HUES48 (cell line): ENCODE measurements at regions not wholly inside any gene's neighbourhood (a gene's known extent, or its start where the extent isn't known, plus 50 kb on each side); places are given as distances from the start of the nearest gene placed in this dataset.
"Not testable (repeated sequence)": the region's sequence is repeated elsewhere in the genome, so short reads cannot be mapped to it uniquely, and the experiment has no call there.

ENCODE experiments used
- H3K27ac ChIP-seq: one replicate; pipeline ENCODE4 v1.7.0; 2013; ENCODE audit warnings: low read depth, low read length, inconsistent platforms
- H3K27me3 ChIP-seq: 2 replicates; pipeline ENCODE4 v1.6.1; 2013; ENCODE audit warnings: mild to moderate bottlenecking, low read length; ENCODE audit not compliant: control insufficient read depth, insufficient read depth
- H3K36me3 ChIP-seq: 2 replicates; pipeline ENCODE4 v1.6.1; 2013; ENCODE audit warnings: low read length; ENCODE audit not compliant: control insufficient read depth, insufficient read depth
- H3K4me1 ChIP-seq: 2 replicates; pipeline ENCODE4 v1.6.1; 2013; ENCODE audit warnings: mild to moderate bottlenecking, low read length; ENCODE audit not compliant: control insufficient read depth, insufficient read depth
- H3K4me3 ChIP-seq: 2 replicates; pipeline ENCODE4 v1.5.1; 2013; ENCODE audit warnings: mild to moderate bottlenecking, low read depth, low read length
- H3K9ac ChIP-seq: 2 replicates; pipeline ENCODE4 v1.6.1; 2013; ENCODE audit warnings: mild to moderate bottlenecking, low read depth, low read length, moderate library complexity
- H3K9me3 ChIP-seq: 2 replicates; pipeline ENCODE4 v1.6.1; 2013; ENCODE audit warnings: low read length; ENCODE audit not compliant: control insufficient read depth, insufficient read depth

DNA sequence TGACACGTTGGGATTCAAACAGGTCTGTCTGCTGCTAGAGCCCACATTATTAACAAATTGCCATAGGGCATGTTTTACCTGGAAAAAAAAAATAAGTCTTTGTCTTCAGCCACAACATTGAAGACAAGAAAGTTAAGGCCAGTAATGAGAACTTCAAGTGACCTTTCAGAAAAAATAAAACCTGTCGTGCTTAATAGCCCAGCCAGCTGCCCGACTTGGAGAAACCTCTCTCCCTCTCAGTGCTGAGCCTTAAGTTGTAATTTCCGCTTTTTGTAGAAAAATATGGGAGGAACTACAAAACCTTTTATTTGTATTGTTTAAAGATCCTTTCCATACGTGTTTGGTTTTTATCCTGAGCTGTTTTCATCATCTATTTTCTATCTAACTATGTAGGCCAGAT, 454.3 kb upstream of the SLITRK6 start:
- not testable (repeated sequence) for H3K9ac ChIP-seq, H3K4me3 ChIP-seq, H3K27ac ChIP-seq, H3K27me3 ChIP-seq, H3K36me3 ChIP-seq, H3K4me1 ChIP-seq, H3K9me3 ChIP-seq

DNA sequence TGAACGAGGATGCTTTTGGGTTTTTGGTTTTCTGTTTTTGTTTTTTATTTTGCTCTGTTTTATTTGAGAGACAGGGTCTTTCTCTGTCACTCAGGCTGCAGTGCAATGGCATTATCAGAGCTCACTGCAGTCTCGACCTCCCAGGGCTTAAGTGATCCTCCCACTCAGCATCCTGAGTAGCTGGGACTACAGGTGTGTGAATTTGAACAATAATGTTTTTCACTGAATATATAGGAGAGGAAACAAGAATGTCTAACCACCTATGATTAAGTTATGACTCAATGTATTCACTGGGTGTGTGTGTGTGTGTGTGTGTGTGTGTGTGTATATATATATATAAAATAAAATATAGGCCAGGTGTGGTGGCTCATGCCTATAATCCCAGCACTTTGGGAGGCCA, 456.6 kb upstream of the SLITRK6 start:
- H3K9ac ChIP-seq, H3K27me3 ChIP-seq, H3K27ac ChIP-seq, H3K9me3 ChIP-seq, H3K36me3 ChIP-seq, H3K4me1 ChIP-seq, H3K4me3 ChIP-seq: not testable (repeated sequence)

DNA sequence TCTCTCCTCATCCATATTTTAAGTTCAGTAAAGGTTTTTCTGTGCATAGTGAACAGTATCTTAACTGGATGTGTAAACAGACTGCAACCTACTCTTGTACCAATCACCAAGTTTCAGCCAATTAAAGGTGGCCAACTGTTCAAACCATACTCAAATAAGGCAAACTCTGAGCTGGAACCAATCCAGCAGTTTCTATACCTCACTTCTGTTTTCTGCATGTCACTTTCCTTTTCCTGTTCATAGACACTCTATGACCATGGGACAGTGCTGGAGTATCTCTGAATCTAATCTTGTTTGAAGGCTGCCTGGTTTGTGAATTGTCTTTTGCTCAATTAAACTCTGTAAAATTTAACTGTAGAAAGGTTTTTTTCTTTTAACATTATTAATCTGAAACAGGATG, 470.3 kb upstream of the SLITRK6 start:
- Histone ChIP-seq H3K27ac (no peak overlapping the region), H3K27me3 (no peaks in the 10 kb centered on the region), H3K4me1 (no peaks in the 10 kb centered on the region), H3K9me3 (no peaks in the 10 kb centered on the region), H3K36me3 (no peaks in the 10 kb centered on the region), H3K4me3 (no peak overlapping the region), H3K9ac (no peak overlapping the region)

DNA sequence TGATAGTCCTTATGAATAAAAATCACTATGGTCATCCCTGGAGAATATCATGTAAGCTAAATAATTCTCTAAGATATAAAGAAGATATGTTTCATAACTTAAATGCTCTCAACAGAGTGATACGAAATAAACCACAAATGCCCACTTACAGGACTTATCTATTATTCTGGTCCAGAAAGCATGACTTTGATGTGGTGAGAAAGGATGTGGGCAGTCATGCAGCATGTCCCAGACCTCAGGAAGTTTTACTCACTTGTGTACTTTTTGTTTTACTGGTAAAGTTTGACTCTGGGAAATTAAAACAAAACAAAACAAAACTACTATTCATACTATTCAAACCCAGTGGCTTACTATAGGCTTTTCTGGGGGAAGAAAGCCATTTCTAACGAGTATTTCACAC, 483.2 kb upstream of the SLITRK6 start:
- no peak overlapping the region for H3K4me3 ChIP-seq
- H3K36me3 ChIP-seq, result no peaks in the 10 kb centered on the region
- H3K9ac ChIP-seq, result no peak overlapping the region
- H3K27me3 ChIP-seq, result no peaks in the 10 kb centered on the region
- no peak overlapping the region for H3K27ac ChIP-seq
- no peaks in the 10 kb centered on the region for H3K9me3 ChIP-seq
- no peaks in the 10 kb centered on the region for H3K4me1 ChIP-seq

- no peaks in the 10 kb centered on the region for H3K27me3 ChIP-seq
- no peaks in the 10 kb centered on the region for H3K4me1 ChIP-seq
- no peak overlapping the region for H3K4me3 ChIP-seq
- H3K36me3 ChIP-seq, result no peaks in the 10 kb centered on the region
- H3K27ac ChIP-seq, result no peak overlapping the region
- no peak overlapping the region for H3K9ac ChIP-seq
- no peaks in the 10 kb centered on the region for H3K9me3 ChIP-seq
Observed at GRCh38 chr13:86283031-86283430, 483.8 kb upstream of the SLITRK6 start.

- H3K27me3 ChIP-seq, result no peaks in the 10 kb centered on the region
- H3K36me3 ChIP-seq, result no peaks in the 10 kb centered on the region
- H3K27ac ChIP-seq, result no peak overlapping the region
- H3K4me1 ChIP-seq, result no peaks in the 10 kb centered on the region
- no peak overlapping the region for H3K9ac ChIP-seq
- no peak overlapping the region for H3K4me3 ChIP-seq
- no peaks in the 10 kb centered on the region for H3K9me3 ChIP-seq
Observed at GRCh38 chr13:86298725-86299124, 499.5 kb upstream of the SLITRK6 start.

- Histone ChIP-seq H3K36me3 (no peaks in the 10 kb centered on the region), H3K9me3 (no peaks in the 10 kb centered on the region), H3K4me1 (no peaks in the 10 kb centered on the region), H3K27me3 (no peaks in the 10 kb centered on the region), H3K9ac (no peak overlapping the region), H3K4me3 (no peak overlapping the region), H3K27ac (no peak overlapping the region)
Observed at GRCh38 chr13:86299128-86299527, 499.9 kb upstream of the SLITRK6 start.

GRCh38 chr13:86309881-86310280, 510.7 kb upstream of the SLITRK6 start:
- H3K36me3 ChIP-seq, result no peaks in the 10 kb centered on the region
- H3K27me3 ChIP-seq, result no peaks in the 10 kb centered on the region
- H3K9me3 ChIP-seq, result no peaks in the 10 kb centered on the region
- no peaks in the 10 kb centered on the region for H3K4me1 ChIP-seq
- H3K9ac ChIP-seq, result no peak overlapping the region
- no peak overlapping the region for H3K4me3 ChIP-seq
- H3K27ac ChIP-seq, result no peak overlapping the region

DNA sequence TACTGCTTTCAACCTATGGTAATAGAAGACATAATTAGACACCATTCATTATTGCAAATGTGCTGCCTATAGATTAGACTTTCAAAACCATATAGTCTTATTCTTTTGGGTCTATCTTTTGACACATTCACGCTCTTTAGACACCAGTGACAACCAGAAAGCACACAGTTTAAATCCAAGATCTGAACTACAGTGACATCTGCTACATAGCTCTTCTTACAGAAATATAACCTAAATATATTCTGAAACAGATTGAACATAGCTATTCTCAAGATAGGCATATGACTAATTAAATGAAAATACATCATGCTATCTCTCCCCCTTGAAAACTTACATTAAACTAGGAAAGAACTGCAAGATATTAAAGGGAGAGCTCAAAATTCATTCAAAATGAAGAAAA, 514.2 kb upstream of the SLITRK6 start:
- H3K4me1 ChIP-seq, result no peaks in the 10 kb centered on the region
- no peaks in the 10 kb centered on the region for H3K27me3 ChIP-seq
- no peaks in the 10 kb centered on the region for H3K9me3 ChIP-seq
- H3K9ac ChIP-seq, result no peak overlapping the region
- H3K36me3 ChIP-seq, result no peaks in the 10 kb centered on the region
- H3K27ac ChIP-seq, result no peak overlapping the region
- no peak overlapping the region for H3K4me3 ChIP-seq

DNA sequence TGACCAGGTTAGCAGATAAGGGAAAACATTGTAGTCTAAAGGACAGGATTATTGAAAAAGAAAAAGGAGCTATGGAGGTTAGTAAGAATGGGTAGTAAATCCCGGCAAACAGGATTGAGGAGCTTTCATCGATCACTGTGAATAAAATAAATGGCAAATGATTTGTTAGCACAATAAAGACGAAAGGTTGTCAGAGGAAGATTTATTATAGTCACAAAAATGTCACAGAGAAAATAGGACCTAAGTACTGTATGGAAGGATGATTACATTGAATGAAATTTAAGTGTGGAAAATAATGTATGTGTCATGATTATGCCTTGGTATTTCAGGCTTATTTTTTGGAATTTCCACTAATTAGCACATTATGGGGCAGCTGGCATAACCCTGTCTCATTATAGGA, 519.2 kb upstream of the SLITRK6 start:
- H3K4me1 ChIP-seq, result no peaks in the 10 kb centered on the region
- H3K36me3 ChIP-seq, result no peaks in the 10 kb centered on the region
- H3K27ac ChIP-seq, result no peak overlapping the region
- no peak overlapping the region for H3K9ac ChIP-seq
- H3K27me3 ChIP-seq, result no peaks in the 10 kb centered on the region
- no peak overlapping the region for H3K4me3 ChIP-seq
- H3K9me3 ChIP-seq, result no peaks in the 10 kb centered on the region

DNA sequence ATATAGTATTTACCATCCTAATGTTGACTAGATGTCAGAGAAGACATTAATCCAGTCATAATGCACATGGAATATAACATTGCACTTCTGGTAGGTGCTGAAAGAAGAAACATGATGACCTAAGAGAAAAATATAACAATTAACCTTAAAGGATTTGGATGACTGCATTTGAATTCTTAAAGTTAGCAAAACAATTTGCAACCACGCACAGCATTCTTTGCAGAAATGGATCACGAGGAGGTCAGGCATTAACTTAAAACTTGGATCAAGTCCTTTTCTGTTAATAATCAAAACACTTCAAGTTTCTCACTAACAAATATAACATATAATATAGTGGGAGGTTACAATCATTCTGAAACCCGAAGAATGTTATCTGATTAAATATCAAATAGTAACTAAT, 525.0 kb upstream of the SLITRK6 start:
- Histone ChIP-seq H3K4me1 (no peaks in the 10 kb centered on the region), H3K36me3 (no peaks in the 10 kb centered on the region)

DNA sequence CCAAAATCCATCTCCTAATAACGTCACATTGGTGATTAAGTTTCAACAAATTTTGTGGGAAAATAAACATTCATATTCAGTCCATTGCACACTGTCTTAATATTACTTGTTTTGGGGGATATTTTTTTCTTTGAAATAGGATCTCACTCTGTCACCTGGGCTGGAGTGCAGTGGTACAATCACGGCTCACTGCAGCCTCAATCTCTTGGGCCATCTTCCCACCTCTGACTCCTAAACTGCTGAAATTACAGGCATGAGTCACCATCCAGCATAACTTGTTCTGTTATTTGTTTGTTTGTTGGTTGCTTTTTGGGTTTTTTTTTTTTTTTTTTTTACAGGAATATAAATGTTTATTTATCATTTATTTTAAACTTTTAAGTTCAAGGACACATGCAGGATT, 556.1 kb upstream of the SLITRK6 start:
- Histone ChIP-seq H3K4me1 (peaks cover 12% of the 10 kb centered on the region; the same call in 1 of the 2 replicates), H3K36me3 (no peaks in the 10 kb centered on the region), H3K9me3 (no peaks in the 10 kb centered on the region), H3K27me3 (no peaks in the 10 kb centered on the region), H3K27ac (no peak overlapping the region), H3K9ac (no peak overlapping the region), H3K4me3 (no peak overlapping the region)

More for the DNA sequence above, 525.0 kb upstream of the SLITRK6 start:
- Histone ChIP-seq H3K27me3 (no peaks in the 10 kb centered on the region), H3K4me3 (no peak overlapping the region), H3K9ac (no peak overlapping the region), H3K27ac (no peak overlapping the region), H3K9me3 (no peaks in the 10 kb centered on the region)
